ENCODE measurements at regions not wholly inside any gene's neighbourhood (a gene's known extent, or its start where the extent isn't known, plus 50 kb on each side); places are given as distances from the start of the nearest gene placed in this dataset.

DNA sequence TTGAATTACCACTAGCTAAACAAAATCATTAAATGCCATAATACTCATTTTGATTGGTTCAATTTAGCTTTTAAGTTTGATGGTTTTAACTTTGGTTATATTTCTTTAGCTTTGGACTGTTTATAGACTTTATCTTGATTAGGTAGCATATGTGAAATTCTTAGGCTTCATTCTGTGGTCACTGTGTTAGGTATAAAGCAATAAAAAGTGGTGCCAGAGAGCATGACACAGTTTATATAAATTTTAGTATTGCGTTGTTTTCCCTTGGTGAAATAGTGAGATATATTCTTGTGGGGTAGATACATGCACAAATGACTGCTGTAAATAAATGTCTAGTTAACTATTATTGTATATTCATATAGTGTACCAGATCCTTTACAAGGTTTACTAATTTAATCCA is 474.2 kb upstream of the GRID2 start:
- no peak for TF ChIP-seq POLR2A (IDR thresholded peaks at IDR 0.05)
- TF ChIP-seq, protein P1, sequence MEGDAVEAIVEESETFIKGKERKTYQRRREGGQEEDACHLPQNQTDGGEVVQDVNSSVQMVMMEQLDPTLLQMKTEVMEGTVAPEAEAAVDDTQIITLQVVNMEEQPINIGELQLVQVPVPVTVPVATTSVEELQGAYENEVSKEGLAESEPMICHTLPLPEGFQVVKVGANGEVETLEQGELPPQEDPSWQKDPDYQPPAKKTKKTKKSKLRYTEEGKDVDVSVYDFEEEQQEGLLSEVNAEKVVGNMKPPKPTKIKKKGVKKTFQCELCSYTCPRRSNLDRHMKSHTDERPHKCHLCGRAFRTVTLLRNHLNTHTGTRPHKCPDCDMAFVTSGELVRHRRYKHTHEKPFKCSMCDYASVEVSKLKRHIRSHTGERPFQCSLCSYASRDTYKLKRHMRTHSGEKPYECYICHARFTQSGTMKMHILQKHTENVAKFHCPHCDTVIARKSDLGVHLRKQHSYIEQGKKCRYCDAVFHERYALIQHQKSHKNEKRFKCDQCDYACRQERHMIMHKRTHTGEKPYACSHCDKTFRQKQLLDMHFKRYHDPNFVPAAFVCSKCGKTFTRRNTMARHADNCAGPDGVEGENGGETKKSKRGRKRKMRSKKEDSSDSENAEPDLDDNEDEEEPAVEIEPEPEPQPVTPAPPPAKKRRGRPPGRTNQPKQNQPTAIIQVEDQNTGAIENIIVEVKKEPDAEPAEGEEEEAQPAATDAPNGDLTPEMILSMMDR (IDR thresholded peaks at IDR 0.05): no peak
- TF ChIP-seq EP300 (IDR thresholded peaks at IDR 0.05): no peak
- TF ChIP-seq POLR2AphosphoS5 (IDR thresholded peaks at IDR 0.05): no peak
- ATAC-seq (ENCODE audit: low FRiP score in 2 of 2) (no peak), DNase-seq (no peak)
- Histone ChIP-seq H3K27ac (no peak overlapping the region), H3K4me3 (no peak overlapping the region), H3K9me3 (peaks cover 6 to 25% (median 9%) of the 10 kb centered on the region in 4 donors), H3K36me3 (no peaks in the 10 kb centered on the region), H3K4me1 (no peaks in the 10 kb centered on the region), H3K27me3 (no peaks in the 10 kb centered on the region)
- 83 to 88% methylated on average over 1 of the region's 1 CpG for WGBS, 2 donors

DNA sequence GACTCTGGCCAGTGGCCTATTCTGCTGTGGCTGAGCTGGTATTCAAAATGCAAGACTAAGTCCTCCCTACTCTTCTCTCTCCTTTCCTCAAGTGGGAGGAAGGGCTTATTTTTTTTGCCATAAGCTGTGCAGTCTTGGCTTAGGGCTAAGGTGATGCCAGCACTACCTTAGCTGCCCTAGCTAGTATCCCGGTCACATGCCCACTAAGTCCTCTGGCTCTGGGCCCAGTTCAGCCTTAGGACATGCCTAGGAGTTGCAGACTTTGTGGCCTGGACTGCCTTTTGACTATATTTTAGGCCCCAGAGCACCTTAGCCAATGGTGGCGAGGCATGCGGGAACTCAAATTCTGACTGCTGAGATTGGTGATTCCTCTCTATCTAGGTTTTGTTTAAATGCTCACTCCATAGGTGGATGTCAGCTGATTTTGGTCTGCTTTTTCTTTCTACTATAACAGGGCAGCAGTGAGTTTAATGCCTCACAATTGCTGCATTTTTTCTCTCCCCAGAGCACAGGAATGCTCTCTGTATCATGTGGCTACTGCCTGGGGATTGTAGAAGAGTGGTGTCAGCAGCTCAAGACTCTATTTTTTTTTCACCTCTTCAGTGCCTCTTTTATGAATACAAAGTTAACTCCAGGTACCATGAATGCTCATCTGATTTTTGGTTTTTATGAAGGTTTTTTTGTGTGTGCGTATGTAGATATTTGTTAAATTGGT is 472.9 kb upstream of the GRID2 start:
- peaks cover 4 to 26% (median 8%) of the 10 kb centered on the region in 4 donors for H3K9me3 ChIP-seq
- H3K4me1 ChIP-seq: no peaks in the 10 kb centered on the region
- H3K27ac ChIP-seq: no peak overlapping the region
- H3K27me3 ChIP-seq: no peaks in the 10 kb centered on the region
- WGBS, 2 donors: 94 to 98% methylated on average over 4 of the region's 4 CpGs
- no peak overlapping the region for H3K4me3 ChIP-seq
- H3K36me3 ChIP-seq: no peaks in the 10 kb centered on the region
- ATAC-seq (ENCODE audit: low FRiP score in 2 of 2) (no peak), DNase-seq (no peak)
- TF ChIP-seq EP300 (IDR thresholded peaks at IDR 0.05) (no peak), POLR2A (IDR thresholded peaks at IDR 0.05) (no peak)
- TF ChIP-seq, protein P1 (IDR thresholded peaks at IDR 0.05): no peak

DNA sequence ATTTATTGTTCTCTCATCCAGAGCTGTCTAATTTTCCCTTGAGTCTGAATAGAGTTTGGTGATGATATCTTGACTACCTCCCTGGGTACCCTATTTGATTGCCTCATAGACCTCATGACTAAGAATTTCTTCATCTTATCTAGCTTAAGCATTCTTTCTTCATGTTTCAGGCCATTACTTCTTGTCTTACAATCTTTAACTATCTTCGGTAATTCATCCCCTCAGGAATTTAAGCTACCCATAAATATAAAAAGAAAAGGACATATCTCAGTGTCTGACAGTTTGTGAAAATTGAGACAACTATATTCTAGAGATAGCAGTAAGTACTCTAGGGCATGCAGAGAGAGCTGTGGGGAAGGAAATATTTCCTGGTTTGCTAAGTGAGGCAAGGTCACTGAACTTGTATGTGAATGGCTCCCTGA is 466.1 kb upstream of the GRID2 start:
- no peak for TF ChIP-seq POLR2A (IDR thresholded peaks at IDR 0.05)
- no peak for TF ChIP-seq EP300 (IDR thresholded peaks at IDR 0.05)
- TF ChIP-seq POLR2AphosphoS5 (IDR thresholded peaks at IDR 0.05): no peak
- TF ChIP-seq, protein P1 (IDR thresholded peaks at IDR 0.05): no peak
- no peak for ATAC-seq (ENCODE audit: low FRiP score in 2 of 2)
- 78 to 81% methylated on average over 1 of the region's 1 CpG for WGBS, 2 donors

DNA sequence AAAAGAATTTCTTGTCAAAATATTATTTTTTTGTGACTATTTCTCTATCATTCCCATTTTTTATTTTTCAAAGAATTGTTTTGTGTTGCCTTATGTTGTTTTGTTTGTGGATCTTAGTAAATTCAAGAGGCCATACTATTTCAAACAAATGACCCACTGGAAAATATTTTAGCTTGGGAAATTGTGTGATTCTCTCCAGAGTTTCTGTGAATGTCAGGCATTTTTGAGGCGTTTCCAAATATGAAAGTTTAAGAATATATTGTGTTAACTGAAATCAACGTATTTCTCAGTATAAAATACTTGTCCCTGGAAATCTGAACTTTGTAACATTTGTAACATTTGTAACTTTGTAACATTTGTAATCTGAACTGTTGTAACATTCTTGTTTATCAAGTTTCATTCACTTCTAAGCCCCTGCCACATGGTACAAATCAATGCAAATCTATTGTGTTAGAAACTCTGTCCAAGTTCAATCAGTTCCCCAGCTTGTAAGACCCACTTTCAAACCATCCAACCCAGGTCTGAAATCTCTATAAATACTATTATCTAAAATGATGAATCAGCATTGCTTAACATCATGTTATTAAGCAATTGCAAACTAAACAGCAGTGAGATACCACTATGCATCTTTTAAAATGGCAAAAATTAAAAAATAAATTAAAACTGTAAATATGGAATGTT is 465.4 kb upstream of the GRID2 start:
- no peak for DNase-seq

More for the DNA sequence above, 466.1 kb upstream of the GRID2 start:
- Histone ChIP-seq H3K9me3 (peaks cover 3 to 20% (median 5%) of the 10 kb centered on the region in 4 donors), H3K4me1 (no peaks in the 10 kb centered on the region), H3K27me3 (no peaks in the 10 kb centered on the region), H3K36me3 (no peaks in the 10 kb centered on the region), H3K4me3 (no peak overlapping the region), H3K27ac (no peak overlapping the region)
- DNase-seq: no peak

More for the DNA sequence above, 465.4 kb upstream of the GRID2 start:
- Histone ChIP-seq H3K9me3 (peaks cover 0 to 12% (median 4%) of the 10 kb centered on the region in 4 donors), H3K27ac (no peak overlapping the region), H3K4me1 (no peaks in the 10 kb centered on the region), H3K27me3 (no peaks in the 10 kb centered on the region), H3K36me3 (no peaks in the 10 kb centered on the region), H3K4me3 (no peak overlapping the region)
- TF ChIP-seq EP300 (IDR thresholded peaks at IDR 0.05) (no peak), POLR2A (IDR thresholded peaks at IDR 0.05) (no peak), POLR2AphosphoS5 (IDR thresholded peaks at IDR 0.05) (no peak)
- TF ChIP-seq, protein P1 (IDR thresholded peaks at IDR 0.05): no peak
- ATAC-seq (ENCODE audit: low FRiP score in 2 of 2): no peak
- 49 to 59% methylated on average over 2 of the region's 2 CpGs for WGBS, 2 donors
